ENCODE measurements at regions not wholly inside any gene's neighbourhood (a gene's known extent, or its start where the extent isn't known, plus 50 kb on each side); places are given as distances from the start of the nearest gene placed in this dataset.

DNA sequence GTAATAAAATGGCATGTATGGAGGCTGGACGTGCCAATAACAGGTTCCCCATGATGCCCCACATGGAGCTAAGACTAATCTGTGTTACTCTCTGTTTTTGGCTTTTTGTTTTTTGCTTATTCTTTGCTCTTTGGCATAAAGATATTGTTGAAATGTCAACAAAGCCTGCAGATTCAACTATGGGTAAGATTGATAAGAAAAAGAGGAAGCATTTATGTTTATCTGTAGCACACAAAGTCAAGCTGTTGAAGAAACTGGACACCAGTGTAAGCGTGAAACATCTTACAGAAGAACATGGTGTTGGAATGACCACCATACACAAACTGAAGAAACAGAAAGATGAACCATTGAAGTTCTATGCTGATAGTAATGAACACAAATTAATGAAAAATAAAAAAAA, 402.7 kb downstream of the LTN1 start:
- TF ChIP-seq CTCF (IDR thresholded peaks at IDR 0.05), result no peak
- TF ChIP-seq POLR2AphosphoS5 (IDR thresholded peaks at IDR 0.05; ENCODE audit: low read depth, low read length), result no peak
